ENCODE measurements at regions not wholly inside any gene's neighbourhood (a gene's known extent, or its start where the extent isn't known, plus 50 kb on each side); places are given as distances from the start of the nearest gene placed in this dataset.
A peak's percentile ranks its signal among the peaks of the same experiment; 100 is the strongest.

DNA sequence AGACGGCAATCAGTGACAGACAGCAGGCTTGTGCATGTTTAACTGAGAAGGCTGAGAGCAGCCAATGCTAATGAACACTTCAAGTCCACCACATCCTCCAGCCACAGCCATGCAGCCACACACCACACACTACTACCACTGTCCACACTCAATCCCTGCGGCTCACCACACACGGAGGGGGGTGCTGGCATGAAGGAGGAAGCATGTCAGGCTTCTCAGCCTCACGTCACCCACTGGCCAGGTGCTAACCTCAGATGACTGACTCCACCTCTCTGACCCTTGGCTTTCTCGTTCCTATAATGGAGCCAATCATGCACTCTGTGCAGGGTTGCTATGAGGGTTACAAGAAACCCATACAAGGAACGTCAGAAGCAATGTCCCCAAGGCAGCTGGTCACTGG is 165.4 kb upstream of the RNF32 start:
- Histone ChIP-seq H3K9me3 (ENCODE audit: control insufficient read depth, insufficient read depth, low read length) (no peaks in the 10 kb centered on the region), H3K4ac (ENCODE audit: low read depth, low read length) (peak overlapping the region; percentile 74), H3K9ac (ENCODE audit: low read depth, low read length) (no peak overlapping the region), H3K36me3 (ENCODE audit: control insufficient read depth, insufficient read depth, low read length) (no peaks in the 10 kb centered on the region), H3K27ac (ENCODE audit: insufficient read depth, low read length) (peak overlapping the region; percentile 16; the same call in 1 of the 2 replicates), H3K23ac (ENCODE audit: low read depth, low read length) (0 out of 2 replicates have a peak overlapping the region, but pooled peaks have one; percentile 19), H2AK9ac (replicated peaks; ENCODE audit: low read depth, low read length, poor library complexity) (peak overlapping the region; percentile 79), H3K56ac (ENCODE audit: extremely low read depth, insufficient read depth, low read length) (peak overlapping the region; percentile 23; the same call in 1 of the 2 replicates), H2BK20ac (ENCODE audit: low read depth, low read length) (peak overlapping the region; percentile 80), H3K14ac (replicated peaks; ENCODE audit: low read depth, low read length) (peak overlapping the region; percentile 21; the same call in 1 of the 2 replicates), H3K27me3 (ENCODE audit: control insufficient read depth, insufficient read depth, low read length) (no peaks in the 10 kb centered on the region), H3K4me2 (ENCODE audit: low read depth, low read length) (no peak overlapping the region), H4K5ac (ENCODE audit: low read depth, low read length) (peak overlapping the region; percentile 50; the same call in 1 of the 2 replicates), H3K9me1 (ENCODE audit: insufficient read depth, low read length) (peaks cover 10% of the 10 kb centered on the region), H2AFZ (replicated peaks; ENCODE audit: low read length, poor library complexity) (peak overlapping the region; percentile 63), H3K4me3 (ENCODE audit: insufficient read depth, low read depth, low read length) (no peak overlapping the region), H3K18ac (ENCODE audit: low read depth, low read length) (peak overlapping the region; percentile 29), H4K20me1 (ENCODE audit: insufficient read depth, low read length) (no peaks in the 10 kb centered on the region), H2BK120ac (ENCODE audit: low read depth, low read length) (peak overlapping the region; percentile 91), H4K8ac (ENCODE audit: low read depth in 2 of 2, low read length in 2 of 2) (peak overlapping the region in 1 of 2 experiments; percentile 18; a peak in 1 of 4 replicates), H2AK5ac (ENCODE audit: low read depth, low read length) (peak overlapping the region; percentile 94), H2BK15ac (ENCODE audit: low read depth, low read length) (peak overlapping the region; percentile 32; the same call in 1 of the 3 replicates), H4K91ac (ENCODE audit: insufficient read depth, low read depth, low read length) (peak overlapping the region; percentile 6; the same call in 1 of the 2 replicates), H3K4me1 (ENCODE audit: control insufficient read depth, insufficient read depth, low read length) (peaks cover 11% of the 10 kb centered on the region), H2BK5ac (ENCODE audit: low read depth, low read length, poor library complexity, severe bottlenecking) (peak overlapping the region; percentile 24), H3K79me1 (ENCODE audit: low read depth in 1 of 2, low read length in 2 of 2) (no peaks in the 10 kb centered on the region)
- WGBS, 2 experiments (ENCODE audit: extremely low coverage in 2 of 2, insufficient read length in 1 of 2): 60% methylated on average over 3 of the region's 6 CpGs; no CpG with 5 or more reads in 1 of the 2 experiments
- intact Hi-C loops (cut with micrococcal nuclease) (loop anchor here (10.0 kb wide), 1 partner anchor 280 kb away; no protein-coding TSS in a partner anchor), dilution Hi-C loops (cut with HindIII; ENCODE audit: low sequenced_read_pairs, unreplicated experiment) (no loop called here), in situ Hi-C loops (cut with MboI; ENCODE audit: low sequenced_read_pairs) (loop anchor here (10.0 kb wide), 1 partner anchor 660 kb away; the partner anchor contains the start of gene SHH)
- BruUV-seq (replicated peaks): no TSS peak
- TF ChIP-seq POLR2A (IDR thresholded peaks at IDR 0.05; ENCODE audit: low read depth, low read length): no peak
- no peak for TF ChIP-seq USF2 (IDR thresholded peaks at IDR 0.05; ENCODE audit: low read depth, low read length)
- TF ChIP-seq, protein P1, sequence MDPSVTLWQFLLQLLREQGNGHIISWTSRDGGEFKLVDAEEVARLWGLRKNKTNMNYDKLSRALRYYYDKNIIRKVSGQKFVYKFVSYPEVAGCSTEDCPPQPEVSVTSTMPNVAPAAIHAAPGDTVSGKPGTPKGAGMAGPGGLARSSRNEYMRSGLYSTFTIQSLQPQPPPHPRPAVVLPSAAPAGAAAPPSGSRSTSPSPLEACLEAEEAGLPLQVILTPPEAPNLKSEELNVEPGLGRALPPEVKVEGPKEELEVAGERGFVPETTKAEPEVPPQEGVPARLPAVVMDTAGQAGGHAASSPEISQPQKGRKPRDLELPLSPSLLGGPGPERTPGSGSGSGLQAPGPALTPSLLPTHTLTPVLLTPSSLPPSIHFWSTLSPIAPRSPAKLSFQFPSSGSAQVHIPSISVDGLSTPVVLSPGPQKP (IDR thresholded peaks at IDR 0.05; ENCODE audit: borderline replicate concordance, low read depth, low read length): no peak
- TF ChIP-seq RCOR1 (IDR thresholded peaks at IDR 0.05; ENCODE audit: insufficient replicate concordance, low read length): no peak
- TF ChIP-seq RFX5 (IDR thresholded peaks at IDR 0.05; ENCODE audit: low read depth, low read length): no peak
- no peak for TF ChIP-seq FOS (IDR thresholded peaks at IDR 0.05; ENCODE audit: low read depth, low read length)
- TF ChIP-seq, protein P2, sequence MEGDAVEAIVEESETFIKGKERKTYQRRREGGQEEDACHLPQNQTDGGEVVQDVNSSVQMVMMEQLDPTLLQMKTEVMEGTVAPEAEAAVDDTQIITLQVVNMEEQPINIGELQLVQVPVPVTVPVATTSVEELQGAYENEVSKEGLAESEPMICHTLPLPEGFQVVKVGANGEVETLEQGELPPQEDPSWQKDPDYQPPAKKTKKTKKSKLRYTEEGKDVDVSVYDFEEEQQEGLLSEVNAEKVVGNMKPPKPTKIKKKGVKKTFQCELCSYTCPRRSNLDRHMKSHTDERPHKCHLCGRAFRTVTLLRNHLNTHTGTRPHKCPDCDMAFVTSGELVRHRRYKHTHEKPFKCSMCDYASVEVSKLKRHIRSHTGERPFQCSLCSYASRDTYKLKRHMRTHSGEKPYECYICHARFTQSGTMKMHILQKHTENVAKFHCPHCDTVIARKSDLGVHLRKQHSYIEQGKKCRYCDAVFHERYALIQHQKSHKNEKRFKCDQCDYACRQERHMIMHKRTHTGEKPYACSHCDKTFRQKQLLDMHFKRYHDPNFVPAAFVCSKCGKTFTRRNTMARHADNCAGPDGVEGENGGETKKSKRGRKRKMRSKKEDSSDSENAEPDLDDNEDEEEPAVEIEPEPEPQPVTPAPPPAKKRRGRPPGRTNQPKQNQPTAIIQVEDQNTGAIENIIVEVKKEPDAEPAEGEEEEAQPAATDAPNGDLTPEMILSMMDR (conservative IDR thresholded peaks at IDR 0.05; ENCODE audit: low read depth, low read length): no peak
- no peak for TF ChIP-seq MAFK (IDR thresholded peaks at IDR 0.05; ENCODE audit: low read depth, low read length)
- TF ChIP-seq NFE2L2 (IDR thresholded peaks at IDR 0.05; ENCODE audit: low read depth, low read length): no peak
- TF ChIP-seq RAD21 (IDR thresholded peaks at IDR 0.05; ENCODE audit: low read length): no peak
- TF ChIP-seq MXI1 (IDR thresholded peaks at IDR 0.05; ENCODE audit: borderline replicate concordance, low read depth, low read length): no peak
- no peak for TF ChIP-seq CHD1 (IDR thresholded peaks at IDR 0.05; ENCODE audit: low read depth, low read length)
- DNase-seq (no peak), ATAC-seq (ENCODE audit: low read depth) (no peak)
- CTCF ChIA-PET: no interaction called here
- POLR2A ChIA-PET (ENCODE audit: unreplicated experiment): no interaction called here
